Trophoblast cell (in vitro differentiated cells and primary cell): ENCODE measurements at regions not wholly inside any gene's neighbourhood (a gene's known extent, or its start where the extent isn't known, plus 50 kb on each side); places are given as distances from the start of the nearest gene placed in this dataset.

ENCODE experiments used
- DNase-seq, 2 donors: peaks; one replicate each; pipeline ENCODE4 v3.0.0-alpha.2; 2016
- H2AFZ ChIP-seq: 2 replicates; pipeline ENCODE4 v1.6.1; 2013; ENCODE audit warnings: low read length, moderate library complexity, mild to moderate bottlenecking; ENCODE audit not compliant: insufficient read depth, poor library complexity
- H2AK5ac ChIP-seq: 2 replicates; pipeline ENCODE4 v1.6.1; 2013; ENCODE audit warnings: mild to moderate bottlenecking, low read length
- H2BK120ac ChIP-seq: 2 replicates; pipeline ENCODE4 v1.6.1; 2013; ENCODE audit warnings: low read length, mild to moderate bottlenecking, moderate library complexity; ENCODE audit not compliant: insufficient read depth, poor library complexity
- H2BK12ac ChIP-seq: 2 replicates; pipeline ENCODE4 v1.6.1; 2013; ENCODE audit warnings: mild to moderate bottlenecking, low read length, moderate library complexity
- H2BK5ac ChIP-seq: 2 replicates; pipeline ENCODE4 v1.6.1; 2013; ENCODE audit warnings: low read length, low read depth, moderate library complexity, mild to moderate bottlenecking; ENCODE audit not compliant: poor library complexity
- H3K14ac ChIP-seq: 2 replicates; pipeline ENCODE4 v1.6.1; 2013; ENCODE audit warnings: mild to moderate bottlenecking, low read length
- H3K18ac ChIP-seq: 2 replicates; pipeline ENCODE4 v1.6.1; 2013; ENCODE audit warnings: mild to moderate bottlenecking, low read length
- H3K23ac ChIP-seq: 2 replicates; pipeline ENCODE4 v1.6.1; 2013; ENCODE audit warnings: low read length
- H3K27ac ChIP-seq: 2 replicates; pipeline ENCODE4 v1.5.1; 2013; ENCODE audit warnings: low read depth, mild to moderate bottlenecking, inconsistent platforms, low read length, moderate library complexity
- H3K27me3 ChIP-seq: 2 replicates; pipeline ENCODE4 v1.6.1; 2013; ENCODE audit warnings: inconsistent platforms, mild to moderate bottlenecking, low read length, moderate library complexity; ENCODE audit not compliant: insufficient read depth
- H3K36me3 ChIP-seq, 2 experiments: 1 replicate in 1 of 2; 2 replicates in 1 of 2; pipeline ENCODE4 v1.6.1; 2013; ENCODE audit warnings: low read length in 2 of 2, mild to moderate bottlenecking in 2 of 2, moderate library complexity in 1 of 2; ENCODE audit not compliant: insufficient read depth in 2 of 2, control insufficient read depth in 1 of 2
- H3K4ac ChIP-seq: 2 replicates; pipeline ENCODE4 v1.6.1; 2013; ENCODE audit warnings: low read depth, mild to moderate bottlenecking, low read length, moderate library complexity
- H3K4me1 ChIP-seq, 2 experiments: 1 replicate in 1 of 2; 2 replicates in 1 of 2; pipeline ENCODE4 v1.6.1; 2013; ENCODE audit warnings: low read length in 2 of 2, mild to moderate bottlenecking in 2 of 2, moderate library complexity in 1 of 2; ENCODE audit not compliant: insufficient read depth in 2 of 2, control insufficient read depth in 1 of 2
- H3K4me2 ChIP-seq: 2 replicates; pipeline ENCODE4 v1.6.1; 2013; ENCODE audit warnings: inconsistent platforms, mild to moderate bottlenecking, low read length, moderate library complexity
- H3K4me3 ChIP-seq: 2 replicates; pipeline ENCODE4 v1.5.1; 2013; ENCODE audit warnings: mild to moderate bottlenecking, low read depth, low read length, inconsistent platforms
- H3K79me1 ChIP-seq: one replicate; pipeline ENCODE4 v1.6.1; 2013; ENCODE audit warnings: low read length
- H3K79me2 ChIP-seq: 2 replicates; pipeline ENCODE4 v1.6.1; 2013; ENCODE audit warnings: low read length, mild to moderate bottlenecking; ENCODE audit not compliant: control insufficient read depth, insufficient read depth, poor library complexity
- H3K9ac ChIP-seq: 2 replicates; pipeline ENCODE4 v1.6.1; 2013; ENCODE audit warnings: mild to moderate bottlenecking, low read length
- H3K9me3 ChIP-seq: 2 replicates; pipeline ENCODE4 v1.6.1; 2013; ENCODE audit warnings: low read depth, mild to moderate bottlenecking, control low read depth, inconsistent platforms, low read length; ENCODE audit not compliant: insufficient read depth
- H4K12ac ChIP-seq: 2 replicates; pipeline ENCODE4 v1.6.1; 2013; ENCODE audit warnings: low read depth, mild to moderate bottlenecking, low read length, moderate library complexity
- H4K8ac ChIP-seq: 2 replicates; pipeline ENCODE4 v1.6.1; 2013; ENCODE audit warnings: low read depth, mild to moderate bottlenecking, low read length, moderate library complexity
- H4K91ac ChIP-seq: one replicate; pipeline ENCODE4 v1.6.1; 2013; ENCODE audit warnings: low read depth, mild to moderate bottlenecking, low read length, moderate library complexity
- WGBS: extraction: QIAGEN DNeasy Blood & Tissue Kit; methylation state at CpG from one replicate; pipeline ENCODE4 v1.1.7; 2013; ENCODE audit warnings: missing lambda C conversion rate; ENCODE audit not compliant: insufficient read length, insufficient coverage; ENCODE audit errors: extremely low coverage; 5-methylcytosine and 5-hydroxymethylcytosine counted together

DNA sequence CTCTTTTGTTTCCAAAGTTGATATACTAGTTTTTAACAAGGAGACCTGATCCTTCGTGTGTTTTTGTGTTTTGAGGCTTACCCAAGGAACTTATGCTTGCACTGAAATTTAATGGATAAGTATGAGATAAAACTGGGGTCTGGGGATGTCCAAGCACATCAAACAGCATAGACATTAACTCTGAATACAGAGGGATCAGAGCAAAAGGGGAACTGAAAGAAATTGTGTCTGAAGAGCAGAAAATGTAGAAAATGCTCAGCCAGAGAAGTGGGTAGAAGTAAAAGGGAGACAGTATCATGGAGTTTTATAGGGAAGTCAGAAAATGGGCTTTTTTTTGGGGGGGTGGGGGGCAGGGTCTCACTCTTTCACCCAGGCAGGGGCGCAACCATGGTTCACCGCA, 695.4 kb downstream of the ARAP2 start:
- no peak overlapping the region for H2BK12ac ChIP-seq
- H3K4ac ChIP-seq: no peak overlapping the region
- no peak for DNase-seq
- H2BK120ac ChIP-seq: no peak overlapping the region
- no CpG with 5 or more reads among the region's 3 CpGs for WGBS
- no peak overlapping the region for H2BK5ac ChIP-seq
- no peak overlapping the region for H3K9ac ChIP-seq
- H4K91ac ChIP-seq: no peak overlapping the region
- no peaks in the 10 kb centered on the region for H3K4me1 ChIP-seq
- H3K79me1 ChIP-seq: no peaks in the 10 kb centered on the region
- no peak overlapping the region for H4K8ac ChIP-seq
- no peaks in the 10 kb centered on the region for H3K27me3 ChIP-seq
- H4K12ac ChIP-seq: no peak overlapping the region
- no peak overlapping the region for H2AFZ ChIP-seq
- no peak overlapping the region for H3K4me3 ChIP-seq
- no peaks in the 10 kb centered on the region for H3K79me2 ChIP-seq
- no peak overlapping the region for H3K14ac ChIP-seq
- H2AK5ac ChIP-seq: no peak overlapping the region
- no peak overlapping the region for H3K4me2 ChIP-seq
- H3K23ac ChIP-seq: no peak overlapping the region
- no peak overlapping the region for H3K18ac ChIP-seq
- no peaks in the 10 kb centered on the region for H3K36me3 ChIP-seq
- no peak overlapping the region for H3K27ac ChIP-seq
- H3K9me3 ChIP-seq: no peaks in the 10 kb centered on the region

DNA sequence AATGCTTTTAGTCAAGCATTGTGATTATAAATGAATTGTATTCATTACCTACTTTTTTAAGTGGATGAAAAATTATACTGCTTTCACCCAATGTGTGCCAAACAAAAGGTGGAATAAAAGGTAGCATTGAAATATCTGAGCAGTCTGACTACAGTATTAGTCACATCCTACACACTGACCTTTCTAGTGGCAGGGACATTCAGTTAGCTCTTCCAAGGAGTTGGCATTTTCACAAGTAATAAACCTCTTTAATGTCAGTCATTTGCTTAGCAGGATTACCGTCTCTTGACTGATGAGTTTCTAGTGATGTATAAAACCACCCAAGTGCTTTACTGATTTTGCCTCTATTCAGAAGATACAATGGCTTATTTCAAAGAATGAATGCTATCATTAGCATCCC, 687.9 kb downstream of the ARAP2 start:
- no CpG with 5 or more reads among the region's 1 CpG for WGBS
- no peak overlapping the region for H4K12ac ChIP-seq
- DNase-seq: no peak
- no peaks in the 10 kb centered on the region for H3K79me2 ChIP-seq
- no peak overlapping the region for H4K91ac ChIP-seq
- no peaks in the 10 kb centered on the region for H3K4me1 ChIP-seq
- H2BK12ac ChIP-seq: no peak overlapping the region
- H3K9me3 ChIP-seq: peaks cover 4% of the 10 kb centered on the region
- H3K18ac ChIP-seq: no peak overlapping the region
- H3K4ac ChIP-seq: no peak overlapping the region
- no peak overlapping the region for H3K4me3 ChIP-seq
- H3K23ac ChIP-seq: no peak overlapping the region
- no peaks in the 10 kb centered on the region for H3K79me1 ChIP-seq
- H3K27ac ChIP-seq: no peak overlapping the region
- no peak overlapping the region for H2BK5ac ChIP-seq
- H3K14ac ChIP-seq: no peak overlapping the region
- no peak overlapping the region for H3K4me2 ChIP-seq
- H2AFZ ChIP-seq: no peak overlapping the region
- no peak overlapping the region for H2AK5ac ChIP-seq
- H3K36me3 ChIP-seq: no peaks in the 10 kb centered on the region
- no peak overlapping the region for H3K9ac ChIP-seq
- H2BK120ac ChIP-seq: no peak overlapping the region
- no peaks in the 10 kb centered on the region for H3K27me3 ChIP-seq
- H4K8ac ChIP-seq: no peak overlapping the region

DNA sequence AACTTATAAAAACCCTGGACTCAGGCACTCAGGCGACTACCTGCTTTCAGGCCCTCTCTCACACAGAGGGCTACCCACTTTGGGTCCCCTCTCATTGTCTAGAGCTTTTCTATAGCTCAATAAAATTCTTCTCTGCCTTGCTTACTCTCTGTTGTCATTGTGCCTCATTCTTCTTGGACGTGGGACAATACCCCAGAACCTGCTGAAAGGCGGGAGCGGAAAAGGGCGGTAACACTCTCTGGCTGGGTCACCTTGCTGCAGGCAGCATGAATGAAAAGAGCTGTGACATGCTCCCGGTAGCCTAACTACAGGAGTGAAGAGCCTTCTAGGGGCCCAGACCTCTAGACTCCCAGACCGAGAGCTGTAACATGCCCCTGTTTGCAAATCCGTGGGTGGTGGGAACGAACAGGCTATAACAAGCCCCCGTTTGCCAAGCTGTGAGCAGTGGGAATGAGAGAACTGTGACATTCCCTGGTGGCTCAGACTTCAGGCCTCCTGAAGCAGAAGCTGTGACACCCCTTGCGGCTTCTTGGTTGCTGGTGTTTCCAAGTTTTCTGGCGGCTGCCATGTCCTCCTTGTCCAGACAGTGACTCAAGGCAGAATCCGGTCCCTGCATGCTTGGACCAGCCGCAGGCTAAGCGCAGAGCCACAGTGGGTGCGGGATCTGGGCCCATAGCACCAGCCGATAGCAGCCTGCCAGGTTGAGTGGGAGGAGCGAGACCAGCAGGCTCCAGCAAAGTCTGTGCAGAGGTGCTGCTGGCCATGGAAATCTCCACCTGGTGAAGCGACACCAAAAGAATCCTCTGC, 684.6 kb downstream of the ARAP2 start:
- Histone ChIP-seq H2BK120ac (no peak overlapping the region), H3K27me3 (no peaks in the 10 kb centered on the region), H3K27ac (no peak overlapping the region), H2AK5ac (no peak overlapping the region), H3K14ac (no peak overlapping the region), H4K8ac (no peak overlapping the region), H3K4me2 (no peak overlapping the region), H4K91ac (no peak overlapping the region), H3K4me3 (no peak overlapping the region), H4K12ac (no peak overlapping the region), H3K4ac (no peak overlapping the region), H2BK5ac (no peak overlapping the region), H3K23ac (no peak overlapping the region), H3K9me3 (peaks cover 4% of the 10 kb centered on the region), H3K79me1 (no peaks in the 10 kb centered on the region), H2AFZ (no peak overlapping the region), H3K79me2 (no peaks in the 10 kb centered on the region), H3K9ac (no peak overlapping the region), H3K4me1 (no peaks in the 10 kb centered on the region), H2BK12ac (no peak overlapping the region), H3K18ac (no peak overlapping the region), H3K36me3 (no peaks in the 10 kb centered on the region)
- WGBS: no CpG with 5 or more reads among the region's 19 CpGs
- DNase-seq: no peak

DNA sequence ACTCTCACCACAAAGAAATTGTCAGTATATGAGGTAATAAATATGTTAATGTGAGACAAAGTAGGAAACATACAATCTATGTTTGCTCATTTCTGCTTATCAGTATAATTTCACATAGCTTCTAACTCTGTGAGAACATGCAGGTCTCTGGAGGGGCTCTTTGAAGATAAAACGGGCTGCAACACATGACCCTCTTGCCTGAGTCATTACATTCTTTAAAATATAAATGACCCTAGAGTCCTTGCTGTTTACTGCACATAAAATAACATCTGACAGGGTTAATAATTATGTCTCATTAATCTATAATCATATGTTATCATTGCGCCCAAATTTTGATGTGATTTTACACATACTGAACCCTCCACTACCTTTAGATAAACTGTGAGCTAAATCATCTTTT, 681.5 kb downstream of the ARAP2 start:
- Histone ChIP-seq H4K8ac (no peak overlapping the region), H3K23ac (no peak overlapping the region), H3K4me2 (no peak overlapping the region), H3K27ac (no peak overlapping the region), H3K79me2 (no peaks in the 10 kb centered on the region), H2AFZ (no peak overlapping the region), H3K79me1 (no peaks in the 10 kb centered on the region), H2AK5ac (no peak overlapping the region), H3K4ac (no peak overlapping the region), H3K18ac (no peak overlapping the region), H3K27me3 (no peaks in the 10 kb centered on the region), H3K9ac (no peak overlapping the region), H3K36me3 (no peaks in the 10 kb centered on the region), H3K9me3 (peaks cover 4% of the 10 kb centered on the region), H2BK120ac (no peak overlapping the region), H4K91ac (no peak overlapping the region), H2BK12ac (no peak overlapping the region), H3K4me1 (no peaks in the 10 kb centered on the region), H3K14ac (no peak overlapping the region), H2BK5ac (no peak overlapping the region), H4K12ac (no peak overlapping the region), H3K4me3 (no peak overlapping the region)
- DNase-seq: no peak
- WGBS: no CpG with 5 or more reads among the region's 2 CpGs
